Natural killer cell (primary cell): ENCODE measurements at regions not wholly inside any gene's neighbourhood (a gene's known extent, or its start where the extent isn't known, plus 50 kb on each side); places are given as distances from the start of the nearest gene placed in this dataset.

ENCODE experiments used
- ATAC-seq, 3 donors: fragments of 150-1000 bp in 2 of 3; fragments of 200-7000 bp in 1 of 3; cut with Tn5 transposase; 1 replicate in 1 of 3; 2 replicates in 2 of 3; pipeline ENCODE4 v1.10.0; 2021; ENCODE audit warnings: mild to moderate bottlenecking in 2 of 3, moderate library complexity in 2 of 3
- DNase-seq, 2 donors: peaks; one replicate each; pipeline versions ENCODE4 v3.0.0 to v3.0.0-alpha.2; 2013 to 2021; ENCODE audit warnings: mixed read lengths in 1 of 2
- H3K27ac ChIP-seq: one replicate; pipeline ENCODE4 v1.5.1; 2013; ENCODE audit warnings: mild to moderate bottlenecking, low read length
- H3K27me3 ChIP-seq: one replicate; pipeline ENCODE4 v1.6.1; 2013; ENCODE audit warnings: low read length; ENCODE audit not compliant: control insufficient read depth, insufficient read depth
- H3K36me3 ChIP-seq: one replicate; pipeline ENCODE4 v1.6.1; 2013; ENCODE audit warnings: low read length; ENCODE audit not compliant: control insufficient read depth, insufficient read depth
- H3K4me1 ChIP-seq: one replicate; pipeline ENCODE4 v1.6.1; 2013; ENCODE audit warnings: low read length; ENCODE audit not compliant: control insufficient read depth, insufficient read depth
- H3K4me3 ChIP-seq: one replicate; pipeline ENCODE4 v1.5.1; 2013; ENCODE audit warnings: low read length
- H3K9me3 ChIP-seq: one replicate; pipeline ENCODE4 v1.6.1; 2013; ENCODE audit warnings: low read length; ENCODE audit not compliant: control insufficient read depth, insufficient read depth
- H3K27ac Mint-ChIP-seq, 2 donors: one replicate each; pipeline ENCODE4 v1.8.0; 2022; ENCODE audit warnings: mild to moderate bottlenecking in 2 of 2, mixed read lengths in 2 of 2, moderate library complexity in 1 of 2
- H3K27me3 Mint-ChIP-seq, 2 donors: one replicate each; pipeline ENCODE4 v1.8.0; 2022; ENCODE audit warnings: low read depth in 2 of 2, mixed read lengths in 2 of 2
- H3K36me3 Mint-ChIP-seq: one replicate; pipeline ENCODE4 v1.8.0; 2022; ENCODE audit warnings: mixed read lengths
- H3K4me1 Mint-ChIP-seq, 2 donors: one replicate each; pipeline ENCODE4 v1.8.0; 2022; ENCODE audit warnings: mixed read lengths in 2 of 2
- H3K4me3 Mint-ChIP-seq: one replicate; pipeline ENCODE4 v1.8.0; 2022; ENCODE audit warnings: mild to moderate bottlenecking, moderate library complexity, mixed read lengths
- H3K9me3 Mint-ChIP-seq, 2 donors: one replicate each; pipeline ENCODE4 v1.8.0; 2022; ENCODE audit warnings: mixed read lengths in 2 of 2
- CTCF ChIP-seq: fragments of 200-600 bp; IDR thresholded peaks from one replicate; pipeline ENCODE4 v1.8.0; 2022; ENCODE audit warnings: antibody characterized with exemption
- WGBS: methylation state at CpG from one replicate; pipeline ENCODE4 v1.1.7; 2013; ENCODE audit warnings: missing lambda C conversion rate; ENCODE audit not compliant: insufficient coverage; 5-methylcytosine and 5-hydroxymethylcytosine counted together
- intact Hi-C: fragments of 100-400 bp; cut with micrococcal nuclease; formaldehyde crosslinking; loops from one replicate; pipeline ENCODE4 v1.14.2; 2022

DNA sequence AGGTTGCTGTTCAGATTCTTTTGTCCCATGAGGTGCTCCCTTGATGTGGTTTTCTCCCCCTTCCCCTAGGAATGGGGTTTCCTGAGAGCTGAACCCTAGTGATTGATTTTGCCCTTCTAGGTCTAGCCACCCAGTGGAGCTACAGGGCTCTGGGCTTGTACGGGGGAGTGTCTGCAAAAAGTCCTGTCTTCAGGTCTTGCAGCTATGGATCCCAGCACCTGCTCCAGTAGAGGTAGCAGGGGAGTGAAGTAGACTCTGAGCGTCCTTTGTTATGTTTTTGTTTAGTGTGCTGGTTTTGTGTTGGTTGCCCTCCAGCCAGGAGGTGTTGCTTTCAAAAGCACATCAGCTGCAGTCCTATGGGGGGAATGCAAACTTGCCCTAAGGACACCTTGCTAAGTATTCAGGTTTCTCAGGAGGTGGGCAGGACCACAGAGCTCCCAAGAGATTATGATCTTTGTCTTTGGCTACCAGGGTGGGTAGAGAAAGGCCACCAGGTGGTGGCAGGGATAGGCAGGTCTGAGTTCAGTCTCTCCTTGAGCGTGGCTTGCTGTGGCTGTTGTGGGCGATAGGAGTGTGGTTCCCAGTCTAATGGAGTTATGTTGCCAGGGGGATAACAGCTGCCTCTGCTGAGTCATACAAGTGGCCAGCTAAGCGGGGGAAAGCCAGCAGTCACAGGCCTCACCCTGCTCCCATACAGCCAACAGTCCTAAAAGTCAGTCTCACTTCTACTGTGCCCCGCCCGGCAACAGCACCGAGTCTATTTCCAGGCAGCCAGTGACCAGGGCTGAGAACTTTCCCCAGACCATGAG is 92.4 kb upstream of the JCAD start:
- H3K36me3 Mint-ChIP-seq, result no peaks in the 10 kb centered on the region
- no peaks in the 10 kb centered on the region for H3K9me3 Mint-ChIP-seq
- no peaks in the 10 kb centered on the region for H3K27me3 ChIP-seq
- no peaks in the 10 kb centered on the region for H3K4me1 ChIP-seq
- ATAC-seq (no peak), DNase-seq (no peak)
- no peaks in the 10 kb centered on the region for H3K9me3 ChIP-seq
- H3K27ac ChIP-seq, result no peak overlapping the region
- no peak overlapping the region for H3K4me3 Mint-ChIP-seq
- H3K4me3 ChIP-seq, result no peak overlapping the region
- 66% methylated on average over 8 of the region's 8 CpGs for WGBS
- TF ChIP-seq CTCF, result no peak
- H3K27ac Mint-ChIP-seq, result no peak overlapping the region
- H3K4me1 Mint-ChIP-seq, result no peaks in the 10 kb centered on the region
- no peaks in the 10 kb centered on the region for H3K36me3 ChIP-seq
- H3K27me3 Mint-ChIP-seq, result peaks cover 19 to 67% of the 10 kb centered on the region in 2 donors
- intact Hi-C loops, result no loop called here

DNA sequence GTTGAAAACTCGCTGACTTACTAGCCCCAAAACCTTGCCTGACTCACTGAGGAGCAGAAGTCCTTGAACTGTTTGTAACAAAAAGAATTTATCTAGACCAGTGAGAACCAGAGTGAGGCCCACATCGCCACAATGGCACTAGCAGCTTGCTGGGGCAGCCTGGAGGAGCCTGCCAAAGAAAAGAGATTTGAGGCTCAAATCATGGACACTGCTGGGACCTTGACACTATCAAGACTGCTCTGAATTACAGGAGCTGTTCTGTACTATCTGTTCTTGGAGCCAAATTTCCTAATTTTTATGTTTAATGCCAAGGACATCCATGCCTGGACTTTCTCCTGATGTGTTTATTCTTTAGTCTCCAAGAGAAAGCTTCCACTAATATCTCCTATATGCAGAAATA is 82.0 kb upstream of the JCAD start:
- no peaks in the 10 kb centered on the region for H3K36me3 ChIP-seq
- no peaks in the 10 kb centered on the region for H3K36me3 Mint-ChIP-seq
- intact Hi-C loops, result no loop called here

DNA sequence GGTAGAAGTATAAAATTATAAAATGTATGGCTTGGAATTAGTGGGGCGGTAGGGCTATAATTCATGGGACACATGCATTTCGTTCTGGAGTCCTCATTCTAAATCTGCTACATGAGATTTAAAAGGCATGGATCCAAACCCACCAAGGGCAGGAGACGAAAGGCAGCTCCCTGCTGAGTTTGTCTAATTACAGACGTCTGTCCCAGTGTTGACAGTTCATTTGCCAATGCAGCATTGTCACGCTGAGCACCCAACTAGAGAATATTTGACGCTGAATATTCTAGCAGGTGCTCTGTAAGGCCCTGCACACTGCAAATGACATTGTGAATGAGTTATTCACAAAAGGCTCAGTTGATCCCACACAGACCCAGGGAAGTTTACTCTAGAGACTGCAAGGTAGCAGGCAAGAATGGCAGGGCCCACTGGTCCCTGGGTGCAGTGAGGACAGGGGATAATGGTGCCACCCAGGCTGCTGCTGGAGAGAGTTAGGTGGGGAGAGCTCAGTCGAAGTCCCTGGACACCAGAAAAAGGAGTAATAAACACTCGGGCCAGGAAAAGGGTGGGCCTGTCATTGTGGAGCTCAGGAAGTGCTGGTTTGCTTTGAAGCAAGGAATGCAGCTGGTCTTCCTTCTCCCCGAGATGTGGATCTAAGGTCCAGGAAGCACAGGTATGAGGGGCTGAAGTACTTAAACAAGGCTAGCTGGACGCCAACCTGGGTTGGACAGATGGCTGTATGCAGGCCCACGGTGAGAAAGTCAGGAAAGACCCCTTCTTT is 75.0 kb upstream of the JCAD start:
- intact Hi-C loops, result no loop called here

More for the DNA sequence above, 82.0 kb upstream of the JCAD start:
- ATAC-seq, result no peak
- no peak for DNase-seq
- no peak for TF ChIP-seq CTCF
- WGBS, result 87% methylated on average over 2 of the region's 2 CpGs
- H3K27ac ChIP-seq, result no peak overlapping the region
- H3K9me3 ChIP-seq, result no peaks in the 10 kb centered on the region
- H3K4me3 Mint-ChIP-seq, result no peak overlapping the region
- H3K4me1 Mint-ChIP-seq, result no peaks in the 10 kb centered on the region
- H3K4me1 ChIP-seq, result no peaks in the 10 kb centered on the region
- H3K9me3 Mint-ChIP-seq, result no peaks in the 10 kb centered on the region
- no peak overlapping the region for H3K27ac Mint-ChIP-seq
- no peaks in the 10 kb centered on the region for H3K27me3 ChIP-seq
- H3K4me3 ChIP-seq, result no peak overlapping the region
- H3K27me3 Mint-ChIP-seq, result peaks cover 0 to 3% of the 10 kb centered on the region in 2 donors

More for the DNA sequence above, 75.0 kb upstream of the JCAD start:
- Histone ChIP-seq H3K36me3 (no peaks in the 10 kb centered on the region), H3K27ac (no peak overlapping the region), H3K4me3 (no peak overlapping the region), H3K27me3 (no peaks in the 10 kb centered on the region), H3K9me3 (no peaks in the 10 kb centered on the region), H3K4me1 (no peaks in the 10 kb centered on the region)
- DNase-seq, result no peak
- no peak for TF ChIP-seq CTCF
- WGBS, result 79% methylated on average over 11 of the region's 11 CpGs
- Mint-ChIP-seq H3K4me1 (no peaks in the 10 kb centered on the region), H3K9me3 (no peaks in the 10 kb centered on the region), H3K36me3 (no peaks in the 10 kb centered on the region), H3K4me3 (no peak overlapping the region), H3K27me3 (peaks cover 0 to 14% of the 10 kb centered on the region in 2 donors), H3K27ac (no peak overlapping the region)
- ATAC-seq, result no peak
